Breast epithelium (tissue), 4 donors: ENCODE measurements at regions not wholly inside any gene's neighbourhood (a gene's known extent, or its start where the extent isn't known, plus 50 kb on each side); places are given as distances from the start of the nearest gene placed in this dataset.

ENCODE experiments used
- DNase-seq, 2 donors: peaks; one replicate each; pipeline ENCODE4 v3.0.0-alpha.2; 2019; ENCODE audit warnings: low spot score in 2 of 2
- H3K27ac ChIP-seq, 2 donors: fragments of 200-600 bp; sonication (generic) in 1 of 2; one replicate each; pipeline ENCODE4 v1.5.1; 2016 to 2019; ENCODE audit warnings: mild to moderate bottlenecking in 1 of 2
- H3K27me3 ChIP-seq, 2 donors: fragments of 200-600 bp; sonication (generic) in 1 of 2; one replicate each; pipeline versions ENCODE4 v1.5.1 to v1.6.0; 2017 to 2019; ENCODE audit warnings: control low read depth in 1 of 2, mild to moderate bottlenecking in 1 of 2
- H3K36me3 ChIP-seq: fragments of 200-600 bp; one replicate; pipeline ENCODE4 v1.5.1; 2019
- H3K4me1 ChIP-seq, 2 donors: fragments of 200-600 bp; sonication (generic); one replicate each; pipeline ENCODE4 v1.5.1; 2016 to 2019; ENCODE audit warnings: control low read depth in 1 of 2
- H3K4me3 ChIP-seq, 3 donors: fragments of 200-600 bp; sonication (generic); 1 replicate in 2 of 3; 2 replicates in 1 of 3; pipeline ENCODE4 v1.5.1; 2016 to 2019; ENCODE audit warnings: mild to moderate bottlenecking in 3 of 3, moderate library complexity in 2 of 3
- H3K9me3 ChIP-seq, 2 donors: fragments of 200-600 bp; sonication (generic) in 1 of 2; one replicate each; pipeline ENCODE4 v1.5.1; 2016 to 2019; ENCODE audit warnings: control low read depth in 1 of 2
- CTCF ChIP-seq, 3 donors: fragments of 450-650 bp; IDR thresholded peaks; one replicate each; pipeline ENCODE4 v1.5.1; 2016 to 2017; ENCODE audit warnings: antibody characterized with exemption in 3 of 3, mild to moderate bottlenecking in 3 of 3, moderate library complexity in 3 of 3
- POLR2A ChIP-seq: fragments of 450-650 bp; IDR thresholded peaks from one replicate; pipeline ENCODE4 v1.6.1; 2016; ENCODE audit warnings: antibody characterized with exemption, mild to moderate bottlenecking, moderate library complexity
- POLR2AphosphoS5 ChIP-seq, 3 donors: sonication (generic); formaldehyde crosslinking; IDR thresholded peaks; one replicate each; pipeline ENCODE4 v1.6.1; 2017; ENCODE audit warnings: antibody characterized with exemption in 3 of 3
- intact Hi-C: fragments of 100-400 bp; cut with DNase I; formaldehyde crosslinking; loops from one replicate; pipeline ENCODE4 v1.15.1; 2023; ENCODE audit warnings: low total_unique reads

GRCh38 chr6:147035886-147036285 lies 168.3 kb upstream of the STXBP5 start:
- no peaks in the 10 kb centered on the region for H3K9me3 ChIP-seq
- TF ChIP-seq POLR2A (no peak), CTCF (IDR thresholded peaks at IDR 0.05) (no peak), POLR2AphosphoS5 (IDR thresholded peaks at IDR 0.05) (no peak)
- DNase-seq, result no peak
- H3K4me3 ChIP-seq, result no peak overlapping the region
- no peaks in the 10 kb centered on the region for H3K27me3 ChIP-seq
- intact Hi-C loops, result loop anchor here (5.0 kb wide), 1 partner anchor 696 kb away; no protein-coding TSS in a partner anchor
- no peaks in the 10 kb centered on the region for H3K36me3 ChIP-seq
- H3K27ac ChIP-seq, result no peak overlapping the region
- no peaks in the 10 kb centered on the region for H3K4me1 ChIP-seq

- Histone ChIP-seq H3K4me1 (no peaks in the 10 kb centered on the region), H3K9me3 (no peaks in the 10 kb centered on the region), H3K36me3 (no peaks in the 10 kb centered on the region), H3K4me3 (no peak overlapping the region), H3K27ac (no peak overlapping the region), H3K27me3 (no peaks in the 10 kb centered on the region)
- intact Hi-C loops, result loop anchor here (5.0 kb wide), 1 partner anchor 694 kb away; no protein-coding TSS in a partner anchor
- no peak for DNase-seq
- TF ChIP-seq POLR2A (no peak), POLR2AphosphoS5 (IDR thresholded peaks at IDR 0.05) (no peak), CTCF (IDR thresholded peaks at IDR 0.05) (no peak)
Observed at GRCh38 chr6:147037881-147038280, 166.3 kb upstream of the STXBP5 start.

GRCh38 chr6:147040121-147040910 lies 163.9 kb upstream of the STXBP5 start:
- TF ChIP-seq POLR2A (no peak), POLR2AphosphoS5 (IDR thresholded peaks at IDR 0.05) (no peak), CTCF (IDR thresholded peaks at IDR 0.05) (no peak)
- intact Hi-C loops, result no loop called here
- Histone ChIP-seq H3K9me3 (peaks cover 0 to 4% of the 10 kb centered on the region in 2 donors), H3K27ac (no peak overlapping the region), H3K4me1 (no peaks in the 10 kb centered on the region), H3K4me3 (no peak overlapping the region), H3K36me3 (no peaks in the 10 kb centered on the region), H3K27me3 (no peaks in the 10 kb centered on the region)
- no peak for DNase-seq

- peaks cover 0 to 4% of the 10 kb centered on the region in 2 donors for H3K9me3 ChIP-seq
- no peak for DNase-seq
- intact Hi-C loops, result no loop called here
- no peak overlapping the region for H3K4me3 ChIP-seq
- no peaks in the 10 kb centered on the region for H3K36me3 ChIP-seq
- no peak overlapping the region for H3K27ac ChIP-seq
- H3K27me3 ChIP-seq, result no peaks in the 10 kb centered on the region
- H3K4me1 ChIP-seq, result no peaks in the 10 kb centered on the region
- TF ChIP-seq CTCF (IDR thresholded peaks at IDR 0.05) (no peak), POLR2AphosphoS5 (IDR thresholded peaks at IDR 0.05) (no peak), POLR2A (no peak)
Observed at GRCh38 chr6:147042679-147043078, 161.5 kb upstream of the STXBP5 start.

- H3K4me1 ChIP-seq, result no peaks in the 10 kb centered on the region
- peaks cover 0 to 4% of the 10 kb centered on the region in 2 donors for H3K9me3 ChIP-seq
- TF ChIP-seq POLR2AphosphoS5 (IDR thresholded peaks at IDR 0.05), result no peak
- TF ChIP-seq POLR2A, result no peak
- TF ChIP-seq CTCF (IDR thresholded peaks at IDR 0.05), result no peak
- H3K27ac ChIP-seq, result no peak overlapping the region
- DNase-seq, result no peak
- H3K4me3 ChIP-seq, result no peak overlapping the region
- intact Hi-C loops, result no loop called here
- H3K27me3 ChIP-seq, result no peaks in the 10 kb centered on the region
- no peaks in the 10 kb centered on the region for H3K36me3 ChIP-seq
Observed at GRCh38 chr6:147043994-147044477, 160.2 kb upstream of the STXBP5 start.
